Right forelimb (tissue), 1 donor: ENCODE measurements at regions not wholly inside any gene's neighbourhood (a gene's known extent, or its start where the extent isn't known, plus 50 kb on each side); places are given as distances from the start of the nearest gene placed in this dataset.
A peak's percentile ranks its signal among the peaks of the same experiment; 100 is the strongest.

Experiments
- DNase-seq: peaks from one replicate; pipeline ENCODE4 v3.0.0-alpha.2; 2018

GRCh38 chr6:156028335-156029131 is 572.9 kb upstream of the NOX3 start:
- no peak for DNase-seq

- DNase-seq, result no peak
Observed at GRCh38 chr6:156027248-156027626, 571.6 kb upstream of the NOX3 start.

- DNase-seq, result no peak
Observed at GRCh38 chr6:156026486-156027247, 571.0 kb upstream of the NOX3 start.

- DNase-seq, result no peak
Observed at GRCh38 chr6:156024339-156024738, 568.7 kb upstream of the NOX3 start.

GRCh38 chr6:156021746-156022396 is 566.2 kb upstream of the NOX3 start:
- DNase-seq, result no peak

GRCh38 chr6:156017838-156018237 is 562.2 kb upstream of the NOX3 start:
- DNase-seq, result no peak

- DNase-seq, result no peak
Observed at GRCh38 chr6:156016186-156016976, 560.7 kb upstream of the NOX3 start.

- DNase-seq, result no peak
Observed at GRCh38 chr6:156013155-156013554, 557.5 kb upstream of the NOX3 start.

- no peak for DNase-seq
Observed at GRCh38 chr6:156009656-156010055, 554.0 kb upstream of the NOX3 start.

- DNase-seq, result no peak
Observed at GRCh38 chr6:156004796-156005195, 549.2 kb upstream of the NOX3 start.

GRCh38 chr6:155996151-155996550 is 540.5 kb upstream of the NOX3 start:
- no peak for DNase-seq

GRCh38 chr6:155995281-155995680 is 539.6 kb upstream of the NOX3 start:
- DNase-seq, result no peak

- no peak for DNase-seq
Observed at GRCh38 chr6:155994086-155994485, 538.4 kb upstream of the NOX3 start.

- no peak for DNase-seq
Observed at GRCh38 chr6:155993240-155993639, 537.6 kb upstream of the NOX3 start.

- DNase-seq, result peak; percentile 77
Observed at GRCh38 chr6:155985660-155986138, 530.1 kb upstream of the NOX3 start.

GRCh38 chr6:155980768-155981079 is 525.1 kb upstream of the NOX3 start:
- DNase-seq, result no peak

GRCh38 chr6:155980014-155980767 is 524.6 kb upstream of the NOX3 start:
- DNase-seq, result no peak

GRCh38 chr6:155975506-155975905 is 519.9 kb upstream of the NOX3 start:
- DNase-seq, result no peak

GRCh38 chr6:155974811-155975323 is 519.2 kb upstream of the NOX3 start:
- no peak for DNase-seq

GRCh38 chr6:155974359-155974758 is 518.7 kb upstream of the NOX3 start:
- no peak for DNase-seq

GRCh38 chr6:155970876-155971708 is 515.5 kb upstream of the NOX3 start:
- DNase-seq, result no peak
